ENCODE measurements at regions not wholly inside any gene's neighbourhood (a gene's known extent, or its start where the extent isn't known, plus 50 kb on each side); places are given as distances from the start of the nearest gene placed in this dataset.

- Mint-ChIP-seq H3K9me3 (no peaks in the 10 kb centered on the region), H3K27me3 (peaks cover 23% of the 10 kb centered on the region), H3K4me3 (no peak overlapping the region), H3K36me3 (ENCODE audit: low read depth) (no peaks in the 10 kb centered on the region), H3K27ac (no peak overlapping the region), H3K4me1 (ENCODE audit: low read depth) (no peaks in the 10 kb centered on the region)
- TF ChIP-seq, protein P1, sequence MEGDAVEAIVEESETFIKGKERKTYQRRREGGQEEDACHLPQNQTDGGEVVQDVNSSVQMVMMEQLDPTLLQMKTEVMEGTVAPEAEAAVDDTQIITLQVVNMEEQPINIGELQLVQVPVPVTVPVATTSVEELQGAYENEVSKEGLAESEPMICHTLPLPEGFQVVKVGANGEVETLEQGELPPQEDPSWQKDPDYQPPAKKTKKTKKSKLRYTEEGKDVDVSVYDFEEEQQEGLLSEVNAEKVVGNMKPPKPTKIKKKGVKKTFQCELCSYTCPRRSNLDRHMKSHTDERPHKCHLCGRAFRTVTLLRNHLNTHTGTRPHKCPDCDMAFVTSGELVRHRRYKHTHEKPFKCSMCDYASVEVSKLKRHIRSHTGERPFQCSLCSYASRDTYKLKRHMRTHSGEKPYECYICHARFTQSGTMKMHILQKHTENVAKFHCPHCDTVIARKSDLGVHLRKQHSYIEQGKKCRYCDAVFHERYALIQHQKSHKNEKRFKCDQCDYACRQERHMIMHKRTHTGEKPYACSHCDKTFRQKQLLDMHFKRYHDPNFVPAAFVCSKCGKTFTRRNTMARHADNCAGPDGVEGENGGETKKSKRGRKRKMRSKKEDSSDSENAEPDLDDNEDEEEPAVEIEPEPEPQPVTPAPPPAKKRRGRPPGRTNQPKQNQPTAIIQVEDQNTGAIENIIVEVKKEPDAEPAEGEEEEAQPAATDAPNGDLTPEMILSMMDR (IDR thresholded peaks at IDR 0.05) = no peak
- POLR2A ChIA-PET = no interaction called here
- intact Hi-C loops (cut with DNase I, micrococcal nuclease) = no loop called here
- no peak overlapping the region for H3K4me3 ChIP-seq (ENCODE audit: low read length)
- H3K4me1 ChIP-seq (ENCODE audit: insufficient read depth, low read length) = no peaks in the 10 kb centered on the region
- DNase-seq (no peak), ATAC-seq (ENCODE audit: poor library complexity) (no peak)
- no peak overlapping the region for H3K27ac ChIP-seq (ENCODE audit: low read depth in 1 of 2, low read length in 2 of 2)
- no peaks in the 10 kb centered on the region for H3K36me3 ChIP-seq (ENCODE audit: insufficient read depth, low read length)
- no peaks in the 10 kb centered on the region for H3K9me3 ChIP-seq (ENCODE audit: control insufficient read depth in 1 of 2, insufficient read depth in 1 of 2, low read length in 2 of 2)
- CTCF ChIA-PET = no interaction called here
- H3K27me3 ChIP-seq (ENCODE audit: control insufficient read depth in 1 of 2, insufficient read depth in 2 of 2, low read length in 2 of 2) = no peaks in the 10 kb centered on the region
These were observed 116.9 kb upstream of the KCNK1 start for GRCh38 chr1:233496993-233497392.

GRCh38 chr1:233497679-233498078 is 116.2 kb upstream of the KCNK1 start:
- Histone ChIP-seq H3K36me3 (ENCODE audit: insufficient read depth, low read length) (no peaks in the 10 kb centered on the region), H3K27me3 (ENCODE audit: control insufficient read depth in 1 of 2, insufficient read depth in 2 of 2, low read length in 2 of 2) (no peaks in the 10 kb centered on the region), H3K9me3 (ENCODE audit: control insufficient read depth in 1 of 2, insufficient read depth in 1 of 2, low read length in 2 of 2) (no peaks in the 10 kb centered on the region), H3K27ac (ENCODE audit: low read depth in 1 of 2, low read length in 2 of 2) (no peak overlapping the region), H3K4me1 (ENCODE audit: insufficient read depth, low read length) (no peaks in the 10 kb centered on the region), H3K4me3 (ENCODE audit: low read length) (no peak overlapping the region)
- Mint-ChIP-seq H3K9me3 (no peaks in the 10 kb centered on the region), H3K27ac (no peak overlapping the region), H3K27me3 (peaks cover 23% of the 10 kb centered on the region), H3K36me3 (ENCODE audit: low read depth) (no peaks in the 10 kb centered on the region), H3K4me3 (no peak overlapping the region), H3K4me1 (ENCODE audit: low read depth) (no peaks in the 10 kb centered on the region)
- intact Hi-C loops (cut with DNase I, micrococcal nuclease) = no loop called here
- POLR2A ChIA-PET = no interaction called here
- DNase-seq (no peak), ATAC-seq (ENCODE audit: poor library complexity) (no peak)
- CTCF ChIA-PET = no interaction called here
- TF ChIP-seq, protein P1 (IDR thresholded peaks at IDR 0.05) = no peak

- TF ChIP-seq, protein P1 (IDR thresholded peaks at IDR 0.05) = no peak
- Mint-ChIP-seq H3K27me3 (peaks cover 23% of the 10 kb centered on the region), H3K36me3 (ENCODE audit: low read depth) (no peaks in the 10 kb centered on the region), H3K4me1 (ENCODE audit: low read depth) (no peaks in the 10 kb centered on the region), H3K9me3 (no peaks in the 10 kb centered on the region), H3K27ac (no peak overlapping the region), H3K4me3 (no peak overlapping the region)
- H3K27ac ChIP-seq (ENCODE audit: low read depth in 1 of 2, low read length in 2 of 2) = no peak overlapping the region
- H3K9me3 ChIP-seq (ENCODE audit: control insufficient read depth in 1 of 2, insufficient read depth in 1 of 2, low read length in 2 of 2) = no peaks in the 10 kb centered on the region
- H3K36me3 ChIP-seq (ENCODE audit: insufficient read depth, low read length) = no peaks in the 10 kb centered on the region
- DNase-seq (no peak), ATAC-seq (ENCODE audit: poor library complexity) (no peak)
- CTCF ChIA-PET = no interaction called here
- POLR2A ChIA-PET = no interaction called here
- intact Hi-C loops (cut with DNase I, micrococcal nuclease) = no loop called here
- H3K27me3 ChIP-seq (ENCODE audit: control insufficient read depth in 1 of 2, insufficient read depth in 2 of 2, low read length in 2 of 2) = no peaks in the 10 kb centered on the region
- H3K4me3 ChIP-seq (ENCODE audit: low read length) = no peak overlapping the region
- H3K4me1 ChIP-seq (ENCODE audit: insufficient read depth, low read length) = no peaks in the 10 kb centered on the region
These were observed 113.8 kb upstream of the KCNK1 start for GRCh38 chr1:233500106-233500505.
